ENCODE measurements at regions not wholly inside any gene's neighbourhood (a gene's known extent, or its start where the extent isn't known, plus 50 kb on each side); places are given as distances from the start of the nearest gene placed in this dataset.

DNA sequence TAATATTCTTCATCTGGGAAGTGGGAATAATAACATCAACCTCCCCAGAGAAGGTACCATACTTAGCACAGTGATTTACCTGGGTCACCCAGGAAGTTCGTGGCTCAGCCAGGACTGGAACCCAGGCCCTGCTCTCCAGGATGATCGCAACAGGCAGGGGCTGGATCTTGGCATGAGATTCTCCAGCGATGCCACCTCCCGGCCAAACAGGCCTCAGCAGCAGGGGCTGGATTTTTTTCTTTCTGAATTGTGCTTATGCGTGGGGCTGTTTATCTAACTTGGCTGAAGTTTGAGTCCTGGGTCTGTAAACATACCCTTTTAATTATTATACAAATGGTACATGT, 129.5 kb upstream of the PTPN1 start:
- no peak for DNase-seq

DNA sequence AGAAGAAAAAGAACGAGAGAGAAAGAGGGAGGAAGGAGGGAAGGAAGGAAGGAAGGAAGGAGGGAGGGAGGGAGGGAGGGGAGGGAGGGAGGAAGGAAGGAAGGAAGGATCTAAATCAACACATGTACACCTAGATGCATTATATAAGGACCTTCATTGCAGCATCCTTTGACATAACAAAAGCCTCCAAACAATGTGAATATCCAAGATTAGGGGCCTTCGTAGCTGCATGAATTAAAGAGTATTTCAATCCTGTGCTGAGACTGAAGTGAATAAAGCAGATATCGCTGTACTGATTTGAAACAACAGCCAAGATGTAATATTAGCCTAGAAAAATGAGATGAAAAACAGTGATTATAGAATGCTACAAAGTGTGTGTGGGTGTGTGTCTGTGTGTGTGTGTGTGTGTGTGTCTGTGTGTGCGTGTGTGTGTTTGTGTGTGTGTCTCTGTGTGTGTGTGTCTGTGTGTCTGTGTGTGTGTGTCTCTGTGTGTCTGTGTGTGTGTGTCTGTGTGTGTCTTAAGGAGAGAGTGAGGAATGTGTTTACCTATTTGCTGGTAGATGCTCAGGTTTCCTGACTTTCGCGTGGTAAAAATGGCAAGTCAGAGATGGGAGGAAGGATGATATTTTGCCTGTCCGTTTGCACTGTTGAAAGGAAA, 129.0 kb upstream of the PTPN1 start:
- DNase-seq: no peak

DNA sequence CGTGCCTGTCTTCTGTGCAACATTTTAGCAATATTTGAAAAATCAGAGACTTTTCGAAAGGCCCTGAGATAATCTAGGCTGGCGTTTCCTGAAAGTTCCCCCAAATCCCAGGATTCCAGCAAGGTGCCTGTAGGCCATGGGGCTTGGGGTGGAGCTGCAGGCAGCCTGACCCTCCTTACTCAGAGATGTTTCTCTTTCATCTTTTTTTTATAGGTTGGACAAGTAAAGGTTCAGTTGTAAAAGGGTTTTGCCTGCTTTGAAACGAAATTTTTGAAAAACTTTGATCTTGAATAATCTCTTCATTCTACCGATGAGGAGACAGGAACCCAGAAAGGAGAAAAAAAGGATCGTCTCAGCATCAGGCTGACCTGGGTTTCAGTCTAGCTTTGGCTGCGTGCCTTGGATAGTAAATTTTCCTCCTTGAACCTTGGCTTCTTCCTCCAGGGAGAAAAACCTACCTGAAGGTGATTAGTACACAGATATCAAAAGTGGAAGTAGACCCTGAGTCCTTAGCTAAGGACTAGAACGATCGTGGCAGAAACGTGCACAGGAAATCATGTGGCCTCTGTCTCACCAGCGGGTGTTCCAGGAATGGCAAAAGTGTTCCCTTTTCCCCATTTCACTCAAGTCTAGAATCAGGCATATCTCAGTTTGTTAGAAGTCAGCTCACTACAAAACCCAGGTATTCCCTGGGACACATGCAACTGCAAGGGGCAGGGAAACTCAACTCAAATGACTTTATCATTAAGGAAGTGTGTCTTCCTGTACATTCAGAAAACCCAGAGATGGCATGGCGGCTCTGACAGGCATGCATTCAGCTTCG, 128.2 kb upstream of the PTPN1 start:
- DNase-seq: no peak

- DNase-seq: no peak
Observed at GRCh38 chr20:50385733-50386640, 124.2 kb upstream of the PTPN1 start.

- DNase-seq: no peak
Observed at GRCh38 chr20:50386641-50386960, 123.6 kb upstream of the PTPN1 start.

DNA sequence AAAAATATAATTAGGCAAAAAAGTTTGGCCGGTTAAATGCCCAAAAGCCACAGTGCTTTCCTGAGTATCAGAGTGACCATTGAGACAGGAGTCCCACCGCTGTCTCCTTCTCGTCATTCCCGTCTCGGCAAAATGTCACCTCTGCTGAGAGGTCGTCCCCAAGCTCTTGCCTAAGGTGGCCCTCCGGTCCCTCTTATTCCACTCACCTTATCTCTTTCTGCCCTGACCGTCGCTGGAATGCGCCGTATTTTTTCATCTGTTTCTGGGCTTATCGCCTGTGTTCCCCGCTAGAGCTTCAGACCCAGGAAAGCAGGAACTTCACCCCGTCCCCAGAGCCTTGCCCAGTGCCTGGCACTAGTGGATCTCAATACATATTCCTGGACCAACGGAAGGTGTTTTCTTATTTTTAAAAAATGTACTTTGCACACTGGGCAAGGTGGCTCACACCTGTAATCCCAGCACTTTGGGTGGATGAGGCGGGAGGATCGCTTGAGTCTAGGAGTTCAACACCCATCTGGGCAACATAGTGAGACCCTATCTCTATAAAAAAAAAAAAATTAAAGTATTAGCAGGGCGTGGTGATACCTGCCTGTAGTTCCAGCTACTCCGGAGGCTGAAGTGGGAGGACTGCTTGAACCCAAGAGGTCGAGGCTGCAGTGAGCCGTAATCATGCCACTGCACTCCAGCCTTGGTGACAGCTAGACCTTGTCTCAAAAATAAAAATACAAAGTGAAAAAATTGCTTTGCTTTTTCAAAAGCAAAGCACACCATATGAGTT, 122.8 kb upstream of the PTPN1 start:
- no peak for DNase-seq

DNA sequence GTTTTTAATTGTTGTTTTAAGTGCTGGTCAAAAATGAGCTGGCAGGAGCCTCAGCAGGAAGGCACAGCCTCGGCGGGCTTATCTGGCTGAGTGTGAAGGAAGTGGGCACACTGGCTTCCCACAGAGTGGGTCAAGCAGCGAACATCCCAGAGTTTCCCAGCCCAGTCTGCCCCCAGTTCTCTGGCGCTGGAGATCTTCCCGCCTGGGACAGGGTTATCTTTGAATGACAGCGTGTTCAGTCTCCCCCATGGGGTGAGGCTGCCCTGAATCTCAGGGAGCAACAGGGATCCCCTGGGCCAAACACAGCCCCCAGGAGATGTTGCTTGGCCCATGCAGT, 122.2 kb upstream of the PTPN1 start:
- DNase-seq: no peak

GRCh38 chr20:50388733-50389437, 121.3 kb upstream of the PTPN1 start:
- no peak for DNase-seq

- DNase-seq: no peak
Observed at GRCh38 chr20:50389438-50389807, 120.8 kb upstream of the PTPN1 start.

DNA sequence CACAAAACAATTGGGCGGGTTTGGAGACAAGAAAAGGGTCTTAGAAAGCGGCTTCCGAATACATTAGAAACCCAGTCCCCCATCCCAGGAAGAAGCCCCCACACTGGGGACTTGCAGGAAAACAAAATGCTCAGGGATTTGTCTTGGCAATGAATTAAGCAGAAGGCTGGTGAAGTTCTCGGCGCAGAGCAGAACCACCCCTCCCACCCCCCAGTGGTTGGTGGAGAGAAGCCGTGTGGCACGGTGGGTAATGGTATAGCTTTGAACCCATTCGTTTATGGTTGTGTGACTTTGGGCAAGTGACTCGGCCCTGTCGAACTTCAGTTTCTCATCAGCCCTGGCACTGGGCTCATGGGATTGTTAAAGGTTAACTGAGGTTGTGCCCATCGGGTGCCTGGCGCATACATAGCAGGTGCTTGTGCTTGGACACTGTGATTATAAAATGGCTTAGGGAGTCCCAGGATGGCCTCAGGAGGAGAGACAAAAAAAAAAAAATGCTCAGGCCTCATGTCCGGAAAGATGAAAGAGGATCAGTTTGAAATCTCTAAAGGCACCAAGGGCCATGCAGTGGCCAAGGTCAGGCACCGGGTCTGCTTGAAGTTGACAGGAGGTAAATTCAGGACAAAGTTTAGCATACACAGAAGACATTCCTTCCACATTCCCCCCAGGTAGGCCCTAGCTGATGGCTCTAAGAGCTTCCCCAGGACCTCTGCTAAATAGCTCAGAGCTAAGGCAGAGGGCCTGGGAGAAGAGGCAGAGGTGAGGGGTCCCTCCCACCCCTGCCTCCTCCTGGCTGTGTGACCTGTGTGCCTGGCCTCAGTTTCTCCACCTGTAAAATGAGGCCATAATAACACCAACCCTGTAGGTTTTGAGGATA, 120.1 kb upstream of the PTPN1 start:
- DNase-seq: no peak

DNA sequence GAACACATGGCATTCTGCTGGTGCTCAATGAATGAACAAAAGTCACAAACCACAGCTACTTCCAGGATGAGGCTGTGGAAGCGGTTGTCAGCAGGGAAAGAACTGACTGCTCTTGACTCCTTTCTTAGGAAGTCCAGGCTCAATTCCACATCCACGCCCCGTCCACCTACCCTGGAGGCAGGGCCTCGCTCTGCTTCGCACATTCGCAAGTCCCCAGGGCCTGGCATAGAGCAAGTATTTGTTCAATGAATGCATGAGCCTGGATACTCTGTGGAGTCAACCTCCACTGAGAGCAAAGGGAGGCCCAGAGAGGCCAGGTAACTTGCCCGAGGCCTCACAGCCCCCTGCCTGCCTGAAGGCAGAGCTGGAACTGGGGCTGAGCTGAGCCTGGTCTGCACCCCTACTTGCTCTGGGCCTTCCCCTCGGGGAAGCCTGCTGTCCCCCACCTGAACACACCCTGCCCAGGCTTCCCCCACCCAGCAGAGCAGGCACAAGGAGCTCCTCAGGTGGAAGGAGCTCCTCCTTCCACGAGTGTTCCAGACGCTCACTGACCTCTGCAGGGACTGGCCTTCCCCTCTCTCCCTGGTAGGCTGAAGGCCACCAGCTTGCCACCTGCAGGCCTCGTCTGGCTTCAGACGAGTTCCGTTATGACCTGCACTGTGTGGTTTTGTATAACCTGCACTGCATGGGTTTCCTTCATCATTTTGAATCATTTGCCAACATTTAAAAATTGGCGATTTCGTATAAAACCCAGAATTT, 119.3 kb upstream of the PTPN1 start:
- DNase-seq: no peak

- no peak for DNase-seq
Observed at GRCh38 chr20:50391444-50392137, 118.6 kb upstream of the PTPN1 start.

DNA sequence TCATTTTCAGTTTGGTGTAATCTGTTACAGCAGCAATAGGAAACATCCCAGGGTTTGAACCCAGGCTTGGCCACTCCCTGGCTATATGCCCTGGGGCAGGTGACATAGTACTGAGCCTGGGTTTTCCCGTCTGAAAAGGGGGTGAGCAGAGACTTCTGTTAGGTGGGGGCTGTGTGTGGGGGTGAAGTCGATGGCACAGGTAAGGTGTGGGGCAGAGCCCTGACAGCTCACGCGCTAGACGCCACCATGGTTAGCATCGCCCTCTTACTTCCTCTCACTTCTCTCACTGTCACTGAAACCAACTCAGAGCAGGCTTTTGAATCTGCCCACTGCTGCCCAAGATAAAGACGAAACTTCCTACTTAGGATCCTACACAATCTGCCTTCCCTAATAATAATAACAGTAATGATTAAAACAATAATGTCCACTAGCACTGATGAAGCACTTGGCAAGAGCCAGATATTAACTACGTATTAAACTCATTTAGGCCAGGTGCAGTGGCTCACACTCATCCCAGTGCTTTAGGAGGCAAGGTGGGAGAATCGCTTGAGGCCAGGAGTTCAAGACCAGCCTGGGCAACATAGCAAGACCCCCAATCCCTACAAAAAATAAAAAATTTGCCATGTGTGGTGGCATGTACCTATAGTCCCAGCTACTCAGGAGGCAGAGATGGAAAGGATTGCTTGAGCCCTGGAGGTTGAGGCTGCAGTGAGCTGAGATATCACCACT, 117.9 kb upstream of the PTPN1 start:
- no peak for DNase-seq

DNA sequence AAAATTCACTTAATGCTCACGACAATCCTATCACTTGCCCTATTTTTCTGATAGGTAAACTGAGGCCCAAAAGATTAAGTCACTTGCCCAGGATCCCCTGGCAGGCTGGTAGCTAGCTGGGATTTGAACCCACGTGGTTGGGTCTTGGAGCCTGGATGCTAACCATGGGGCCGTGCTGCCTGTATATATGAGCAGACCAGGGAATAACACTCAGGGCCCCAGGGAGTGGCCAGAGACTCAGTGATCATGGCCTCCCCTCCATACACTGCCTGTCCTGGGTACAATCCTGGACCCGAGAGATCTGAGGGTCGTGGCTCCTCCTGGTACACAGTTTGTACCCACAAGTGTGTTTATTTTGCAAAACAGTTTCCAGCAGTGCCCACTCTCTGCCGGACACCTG, 116.9 kb upstream of the PTPN1 start:
- DNase-seq: no peak

DNA sequence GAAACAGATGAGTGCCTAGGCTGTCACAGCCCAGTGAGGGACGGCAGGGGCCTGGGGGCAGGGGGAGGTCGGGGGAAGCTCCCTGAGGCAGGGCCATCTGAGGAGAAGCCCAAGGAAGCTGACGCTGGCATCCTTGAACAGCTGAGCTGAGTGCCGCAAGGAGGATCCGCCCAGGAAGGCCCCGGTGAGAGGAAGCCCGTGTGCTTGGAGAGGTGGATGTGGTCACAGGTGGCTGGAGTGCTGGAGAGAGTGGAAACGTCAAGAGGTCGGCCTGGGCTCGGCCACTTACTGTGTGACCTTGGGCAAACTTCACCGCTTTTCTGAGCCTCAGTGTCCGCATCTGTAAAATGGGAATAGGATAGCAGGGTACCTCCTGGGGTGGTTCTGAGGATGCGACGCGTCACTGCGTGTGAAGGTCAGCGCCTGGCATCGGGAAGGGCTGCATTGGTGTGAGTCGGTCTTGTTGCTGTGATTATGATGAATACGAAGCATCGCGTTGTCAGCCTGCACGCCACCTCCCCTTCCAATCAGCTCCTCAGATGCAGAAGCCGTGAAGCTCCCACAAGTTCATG, 116.1 kb upstream of the PTPN1 start:
- DNase-seq: no peak

DNA sequence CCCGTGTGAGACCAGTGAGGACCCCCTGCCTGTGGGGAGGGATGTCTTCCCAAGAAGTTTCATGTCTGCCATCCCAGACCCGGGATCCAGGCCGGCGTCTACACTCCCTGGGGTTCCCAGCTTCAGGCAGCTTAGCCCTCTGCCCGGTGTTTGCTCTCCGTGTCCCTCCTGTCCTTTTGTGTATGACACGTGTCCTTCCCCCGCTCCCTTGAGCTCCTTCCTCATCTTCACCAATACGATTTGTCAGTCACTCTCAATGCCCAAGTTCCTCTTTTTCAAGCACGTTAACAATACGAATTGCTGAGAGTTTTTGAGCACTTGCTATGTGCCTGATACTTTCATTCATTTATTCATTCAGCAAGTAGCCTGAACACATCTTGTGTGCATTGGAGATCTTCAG, 115.6 kb upstream of the PTPN1 start:
- no peak for DNase-seq

DNA sequence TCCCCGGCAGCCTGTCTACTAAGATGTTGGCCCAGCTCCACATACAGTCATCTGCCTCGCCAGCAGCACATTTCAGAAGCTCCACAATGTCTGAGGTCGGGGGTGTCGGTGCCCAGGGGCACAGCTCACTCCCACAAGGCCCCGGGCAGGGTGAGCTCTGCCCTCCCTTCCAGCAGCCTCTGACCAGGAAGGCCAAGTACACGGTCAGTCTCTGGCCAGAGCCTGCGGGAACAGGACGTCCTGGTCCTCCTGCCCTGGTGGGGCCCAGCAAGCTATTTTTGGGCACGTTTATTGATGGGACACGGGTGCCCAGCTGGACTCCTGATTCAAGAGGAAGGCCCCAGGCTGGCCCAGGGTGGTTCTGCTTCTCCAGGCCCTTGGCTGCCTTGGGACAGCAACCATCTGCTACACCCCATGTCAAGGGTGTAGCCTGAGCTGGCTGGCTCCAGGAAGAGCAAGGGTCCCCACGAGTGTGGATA, 114.9 kb upstream of the PTPN1 start:
- DNase-seq: no peak

DNA sequence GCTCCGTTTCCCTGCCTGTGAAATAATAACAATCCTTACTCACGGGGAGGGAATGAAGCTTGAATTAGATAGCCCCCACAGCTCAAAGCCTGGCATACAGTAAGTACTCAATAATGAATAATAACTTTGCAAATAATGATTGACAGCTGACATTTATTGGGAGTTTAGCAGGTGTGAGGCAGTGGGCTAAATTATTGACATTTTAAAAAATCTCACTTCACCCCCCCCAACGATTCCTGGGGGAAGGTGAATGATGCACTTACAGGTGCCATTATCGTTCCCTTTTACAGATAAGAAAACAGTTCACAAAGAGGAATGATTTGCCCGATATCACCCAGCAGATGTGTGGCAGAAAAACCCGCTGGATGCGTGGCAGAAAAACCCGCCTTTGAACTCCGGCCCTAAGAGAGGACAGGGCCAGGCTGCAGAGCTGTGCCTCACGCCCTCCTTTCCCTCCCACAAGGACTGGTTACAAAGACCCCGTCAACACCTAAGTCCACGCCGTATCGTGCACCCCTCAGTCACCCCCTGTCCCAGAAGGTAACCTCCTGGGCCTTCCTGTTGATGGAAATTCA, 114.2 kb upstream of the PTPN1 start:
- no peak for DNase-seq

GRCh38 chr20:50396623-50397022, 113.6 kb upstream of the PTPN1 start:
- no peak for DNase-seq

All from NCI-H1694 treated with DMSO at 0.1 percent for 48 hours (cell line).